ENCODE measurements at regions not wholly inside any gene's neighbourhood (a gene's known extent, or its start where the extent isn't known, plus 50 kb on each side); places are given as distances from the start of the nearest gene placed in this dataset.

GRCh38 chr18:75783566-75784281 lies 356.2 kb upstream of the SMIM21 start:
- H3K27ac ChIP-seq = peak overlapping the region; percentile 54
- H3K27me3 ChIP-seq = no peaks in the 10 kb centered on the region
- DNase-seq = peak in 1 of 2 experiments; percentile 19
- H3K4me3 ChIP-seq = peak overlapping the region; percentile 50
- H3K9me3 ChIP-seq (replicated peaks) = no peaks in the 10 kb centered on the region
- H3K4me1 ChIP-seq = no peaks in the 10 kb centered on the region
- H3K36me3 ChIP-seq = no peaks in the 10 kb centered on the region

GRCh38 chr18:75782826-75783225 lies 355.3 kb upstream of the SMIM21 start:
- no peaks in the 10 kb centered on the region for H3K27me3 ChIP-seq

GRCh38 chr18:75782204-75782603 lies 354.7 kb upstream of the SMIM21 start:
- Histone ChIP-seq H3K27ac (no peak overlapping the region), H3K9me3 (replicated peaks) (no peaks in the 10 kb centered on the region), H3K4me1 (no peaks in the 10 kb centered on the region), H3K36me3 (no peaks in the 10 kb centered on the region), H3K27me3 (no peaks in the 10 kb centered on the region), H3K4me3 (no peak overlapping the region)
- no peak for DNase-seq

More at GRCh38 chr18:75782826-75783225, 355.3 kb upstream of the SMIM21 start:
- DNase-seq = no peak
- Histone ChIP-seq H3K4me3 (no peak overlapping the region), H3K4me1 (no peaks in the 10 kb centered on the region), H3K9me3 (replicated peaks) (no peaks in the 10 kb centered on the region), H3K36me3 (no peaks in the 10 kb centered on the region), H3K27ac (no peak overlapping the region)

GRCh38 chr18:75779910-75780309 lies 352.4 kb upstream of the SMIM21 start:
- Histone ChIP-seq H3K27ac (no peak overlapping the region), H3K4me3 (no peak overlapping the region), H3K9me3 (replicated peaks) (no peaks in the 10 kb centered on the region), H3K36me3 (no peaks in the 10 kb centered on the region), H3K4me1 (no peaks in the 10 kb centered on the region), H3K27me3 (no peaks in the 10 kb centered on the region)
- DNase-seq = no peak

GRCh38 chr18:75779450-75779849 lies 351.9 kb upstream of the SMIM21 start:
- no peaks in the 10 kb centered on the region for H3K27me3 ChIP-seq
- no peak overlapping the region for H3K27ac ChIP-seq
- H3K4me1 ChIP-seq = no peaks in the 10 kb centered on the region
- no peak overlapping the region for H3K4me3 ChIP-seq
- no peaks in the 10 kb centered on the region for H3K9me3 ChIP-seq (replicated peaks)
- H3K36me3 ChIP-seq = no peaks in the 10 kb centered on the region
- DNase-seq = no peak

- no peak for DNase-seq
- Histone ChIP-seq H3K9me3 (replicated peaks) (no peaks in the 10 kb centered on the region), H3K27ac (no peak overlapping the region), H3K4me1 (no peaks in the 10 kb centered on the region), H3K36me3 (no peaks in the 10 kb centered on the region), H3K4me3 (no peak overlapping the region), H3K27me3 (no peaks in the 10 kb centered on the region)
Measured at GRCh38 chr18:75777630-75778029, 350.1 kb upstream of the SMIM21 start.

- no peaks in the 10 kb centered on the region for H3K36me3 ChIP-seq
- no peak overlapping the region for H3K4me3 ChIP-seq
- H3K27me3 ChIP-seq = no peaks in the 10 kb centered on the region
- H3K9me3 ChIP-seq (replicated peaks) = no peaks in the 10 kb centered on the region
- H3K27ac ChIP-seq = no peak overlapping the region
- no peaks in the 10 kb centered on the region for H3K4me1 ChIP-seq
- no peak for DNase-seq
Measured at GRCh38 chr18:75775121-75775520, 347.6 kb upstream of the SMIM21 start.

- Histone ChIP-seq H3K9me3 (replicated peaks) (no peaks in the 10 kb centered on the region), H3K4me3 (no peak overlapping the region), H3K4me1 (no peaks in the 10 kb centered on the region), H3K27me3 (no peaks in the 10 kb centered on the region), H3K36me3 (no peaks in the 10 kb centered on the region), H3K27ac (no peak overlapping the region)
- DNase-seq = no peak
Measured at GRCh38 chr18:75773618-75774017, 346.1 kb upstream of the SMIM21 start.

GRCh38 chr18:75762758-75763157 lies 335.3 kb upstream of the SMIM21 start:
- Histone ChIP-seq H3K4me1 (no peaks in the 10 kb centered on the region), H3K4me3 (no peak overlapping the region), H3K27ac (no peak overlapping the region), H3K27me3 (no peaks in the 10 kb centered on the region), H3K36me3 (no peaks in the 10 kb centered on the region), H3K9me3 (replicated peaks) (no peaks in the 10 kb centered on the region)
- DNase-seq = no peak

- DNase-seq = no peak
- no peak overlapping the region for H3K4me3 ChIP-seq
- no peaks in the 10 kb centered on the region for H3K4me1 ChIP-seq
- H3K27ac ChIP-seq = no peak overlapping the region
- H3K9me3 ChIP-seq (replicated peaks) = no peaks in the 10 kb centered on the region
- no peaks in the 10 kb centered on the region for H3K36me3 ChIP-seq
- no peaks in the 10 kb centered on the region for H3K27me3 ChIP-seq
Measured at GRCh38 chr18:75760208-75760607, 332.7 kb upstream of the SMIM21 start.

GRCh38 chr18:75757951-75758350 lies 330.4 kb upstream of the SMIM21 start:
- H3K36me3 ChIP-seq = no peaks in the 10 kb centered on the region

GRCh38 chr18:75754433-75754832 lies 326.9 kb upstream of the SMIM21 start:
- Histone ChIP-seq H3K9me3 (replicated peaks) (no peaks in the 10 kb centered on the region), H3K36me3 (no peaks in the 10 kb centered on the region), H3K27ac (no peak overlapping the region), H3K4me1 (no peaks in the 10 kb centered on the region), H3K4me3 (no peak overlapping the region), H3K27me3 (no peaks in the 10 kb centered on the region)
- DNase-seq = no peak

More at GRCh38 chr18:75757951-75758350, 330.4 kb upstream of the SMIM21 start:
- Histone ChIP-seq H3K27ac (no peak overlapping the region), H3K27me3 (no peaks in the 10 kb centered on the region), H3K4me3 (no peak overlapping the region), H3K4me1 (no peaks in the 10 kb centered on the region), H3K9me3 (replicated peaks) (no peaks in the 10 kb centered on the region)
- DNase-seq = no peak

GRCh38 chr18:75753753-75754152 lies 326.2 kb upstream of the SMIM21 start:
- Histone ChIP-seq H3K27me3 (no peaks in the 10 kb centered on the region), H3K27ac (no peak overlapping the region), H3K9me3 (replicated peaks) (no peaks in the 10 kb centered on the region), H3K4me3 (no peak overlapping the region), H3K4me1 (no peaks in the 10 kb centered on the region), H3K36me3 (no peaks in the 10 kb centered on the region)
- no peak for DNase-seq

GRCh38 chr18:75752740-75753263 lies 325.3 kb upstream of the SMIM21 start:
- no peaks in the 10 kb centered on the region for H3K27me3 ChIP-seq
- no peaks in the 10 kb centered on the region for H3K4me1 ChIP-seq
- H3K9me3 ChIP-seq (replicated peaks) = no peaks in the 10 kb centered on the region
- H3K36me3 ChIP-seq = no peaks in the 10 kb centered on the region
- no peak for DNase-seq
- no peak overlapping the region for H3K4me3 ChIP-seq
- no peak overlapping the region for H3K27ac ChIP-seq

GRCh38 chr18:75745147-75745546 lies 317.6 kb upstream of the SMIM21 start:
- no peaks in the 10 kb centered on the region for H3K36me3 ChIP-seq
- H3K27ac ChIP-seq = no peak overlapping the region

GRCh38 chr18:75742516-75742915 lies 315.0 kb upstream of the SMIM21 start:
- no peak for DNase-seq
- Histone ChIP-seq H3K27ac (no peak overlapping the region), H3K36me3 (no peaks in the 10 kb centered on the region), H3K4me1 (no peaks in the 10 kb centered on the region), H3K27me3 (no peaks in the 10 kb centered on the region), H3K9me3 (replicated peaks) (no peaks in the 10 kb centered on the region), H3K4me3 (no peak overlapping the region)

More at GRCh38 chr18:75745147-75745546, 317.6 kb upstream of the SMIM21 start:
- H3K27me3 ChIP-seq = no peaks in the 10 kb centered on the region
- no peaks in the 10 kb centered on the region for H3K4me1 ChIP-seq
- H3K4me3 ChIP-seq = no peak overlapping the region
- H3K9me3 ChIP-seq (replicated peaks) = no peaks in the 10 kb centered on the region
- DNase-seq = no peak

All from SJCRH30 (cell line).